Forelimb muscle (tissue), 1 donor: ENCODE measurements at regions not wholly inside any gene's neighbourhood (a gene's known extent, or its start where the extent isn't known, plus 50 kb on each side); places are given as distances from the start of the nearest gene placed in this dataset.

ENCODE experiments used
- DNase-seq: peaks from one replicate; pipeline ENCODE4 v3.0.0-alpha.2; 2013; ENCODE audit warnings: low read depth

- DNase-seq: no peak
These were observed 72.7 kb upstream of the AKAP13 start for GRCh38 chr15:85307687-85308045.

- no peak for DNase-seq
These were observed 68.8 kb upstream of the AKAP13 start for GRCh38 chr15:85311647-85312046.

- no peak for DNase-seq
These were observed 67.9 kb upstream of the AKAP13 start for GRCh38 chr15:85312486-85312885.

- DNase-seq: no peak
These were observed 67.5 kb upstream of the AKAP13 start for GRCh38 chr15:85312929-85313331.

- no peak for DNase-seq
These were observed 67.1 kb upstream of the AKAP13 start for GRCh38 chr15:85313339-85313738.

GRCh38 chr15:85314146-85314545, 66.3 kb upstream of the AKAP13 start:
- DNase-seq: no peak

GRCh38 chr15:85314633-85315032, 65.8 kb upstream of the AKAP13 start:
- no peak for DNase-seq

- no peak for DNase-seq
These were observed 64.0 kb upstream of the AKAP13 start for GRCh38 chr15:85316244-85316934.

- no peak for DNase-seq
These were observed 62.2 kb upstream of the AKAP13 start for GRCh38 chr15:85318048-85318731.

- DNase-seq: no peak
These were observed 61.7 kb upstream of the AKAP13 start for GRCh38 chr15:85318732-85319076.

- no peak for DNase-seq
These were observed 56.2 kb upstream of the AKAP13 start for GRCh38 chr15:85324202-85324601.

GRCh38 chr15:85325834-85326233, 54.6 kb upstream of the AKAP13 start:
- DNase-seq: no peak

GRCh38 chr15:85326291-85326690, 54.1 kb upstream of the AKAP13 start:
- DNase-seq: no peak

- no peak for DNase-seq
These were observed 52.6 kb upstream of the AKAP13 start for GRCh38 chr15:85327820-85328219.

- peak; percentile 53 for DNase-seq
These were observed 50.6 kb upstream of the AKAP13 start for GRCh38 chr15:85329561-85330422.
